Lung (tissue), 11 donors: ENCODE measurements at regions not wholly inside any gene's neighbourhood (a gene's known extent, or its start where the extent isn't known, plus 50 kb on each side); places are given as distances from the start of the nearest gene placed in this dataset.

Source experiments
- ATAC-seq: fragments of 200-7000 bp; cut with Tn5 transposase; one replicate; pipeline ENCODE4 v1.9.1; 2020; ENCODE audit warnings: moderate number of reproducible peaks; ENCODE audit not compliant: insufficient read depth, low FRiP score
- DNase-seq, 3 donors: peaks; one replicate each; pipeline ENCODE4 v3.0.0-alpha.2; 2013 to 2017
- H3K27ac ChIP-seq, 2 donors: one replicate each; pipeline ENCODE4 v1.5.1; 2013; ENCODE audit warnings: mild to moderate bottlenecking in 2 of 2, moderate library complexity in 2 of 2, control low read depth in 1 of 2, inconsistent platforms in 1 of 2, low read depth in 1 of 2, low read length in 1 of 2
- H3K27me3 ChIP-seq, 3 donors: one replicate each; pipeline ENCODE4 v1.5.1; 2013; ENCODE audit warnings: low read length in 2 of 3; ENCODE audit not compliant: control insufficient read depth in 3 of 3, insufficient read depth in 3 of 3
- H3K36me3 ChIP-seq, 4 donors: one replicate each; pipeline ENCODE4 v1.5.1; 2013; ENCODE audit warnings: low read length in 4 of 4, mild to moderate bottlenecking in 1 of 4, moderate library complexity in 1 of 4; ENCODE audit not compliant: control insufficient read depth in 4 of 4, insufficient read depth in 4 of 4
- H3K4me1 ChIP-seq, 5 donors: one replicate each; pipeline ENCODE4 v1.5.1; 2013; ENCODE audit warnings: low read length in 5 of 5, mild to moderate bottlenecking in 2 of 5, moderate library complexity in 1 of 5; ENCODE audit not compliant: control insufficient read depth in 5 of 5, insufficient read depth in 5 of 5
- H3K4me3 ChIP-seq: one replicate; pipeline ENCODE4 v1.5.1; 2013; ENCODE audit warnings: mild to moderate bottlenecking, control low read depth, moderate library complexity
- H3K9ac ChIP-seq, 2 donors: one replicate each; pipeline ENCODE4 v1.5.1; 2013; ENCODE audit warnings: low read length in 2 of 2, control low read depth in 1 of 2; ENCODE audit not compliant: insufficient read depth in 1 of 2
- H3K9me3 ChIP-seq, 4 donors: one replicate each; pipeline ENCODE4 v1.5.1; 2013; ENCODE audit warnings: low read length in 3 of 4, mild to moderate bottlenecking in 1 of 4, moderate library complexity in 1 of 4; ENCODE audit not compliant: control insufficient read depth in 4 of 4, insufficient read depth in 3 of 4
- WGBS, 2 donors: extraction: QIAGEN DNeasy Blood & Tissue Kit; methylation state at CpG; one replicate each; pipeline ENCODE4 v1.1.7; 2013; 5-methylcytosine and 5-hydroxymethylcytosine counted together
- TF ChIP-seq, protein P1 (sequence below): IDR thresholded peaks from 2 replicates; pipeline ENCODE4 v1.5.1; 2012; ENCODE audit warnings: mild to moderate bottlenecking; ENCODE audit errors: control extremely low read depth, extremely low read depth
- donor health status: control.
- donor health status: control.
- donor health status: Bipolar disorder and iron deficiency.
- donor health status: healthy.
- donor health status: DM: yes; HTN: yes; CAD: no.

DNA sequence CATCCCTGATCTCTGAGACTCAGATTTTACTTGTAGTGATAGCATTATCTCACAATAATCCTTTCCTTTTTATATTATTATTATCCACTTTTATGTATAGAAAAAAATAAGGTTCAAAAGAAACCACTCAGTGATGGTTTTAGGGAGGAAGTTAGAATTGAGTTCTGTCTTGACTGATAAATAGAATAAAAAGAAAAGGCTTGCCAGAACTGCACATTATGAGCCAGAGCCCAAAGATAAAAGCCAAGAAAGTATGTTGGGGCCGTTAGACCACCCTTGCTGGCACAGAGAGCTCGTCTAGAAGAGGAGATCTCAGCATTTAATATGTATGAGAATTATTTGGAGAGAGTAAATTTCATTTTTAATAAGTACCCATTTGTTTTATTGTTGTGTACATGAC is 103.2 kb downstream of the TSPAN8 start:
- WGBS, 2 donors = 39 to 45% methylated on average over 2 of the region's 2 CpGs
- H3K4me3 ChIP-seq = no peak overlapping the region
- ATAC-seq (no peak), DNase-seq (no peak)
- no peaks in the 10 kb centered on the region for H3K27me3 ChIP-seq
- peaks cover 0 to 14% (median 0%) of the 10 kb centered on the region in 5 donors for H3K4me1 ChIP-seq
- no peaks in the 10 kb centered on the region for H3K36me3 ChIP-seq
- H3K9me3 ChIP-seq = peaks cover 0 to 3% (median 0%) of the 10 kb centered on the region in 4 donors
- H3K9ac ChIP-seq = no peak overlapping the region
- TF ChIP-seq, protein P1, sequence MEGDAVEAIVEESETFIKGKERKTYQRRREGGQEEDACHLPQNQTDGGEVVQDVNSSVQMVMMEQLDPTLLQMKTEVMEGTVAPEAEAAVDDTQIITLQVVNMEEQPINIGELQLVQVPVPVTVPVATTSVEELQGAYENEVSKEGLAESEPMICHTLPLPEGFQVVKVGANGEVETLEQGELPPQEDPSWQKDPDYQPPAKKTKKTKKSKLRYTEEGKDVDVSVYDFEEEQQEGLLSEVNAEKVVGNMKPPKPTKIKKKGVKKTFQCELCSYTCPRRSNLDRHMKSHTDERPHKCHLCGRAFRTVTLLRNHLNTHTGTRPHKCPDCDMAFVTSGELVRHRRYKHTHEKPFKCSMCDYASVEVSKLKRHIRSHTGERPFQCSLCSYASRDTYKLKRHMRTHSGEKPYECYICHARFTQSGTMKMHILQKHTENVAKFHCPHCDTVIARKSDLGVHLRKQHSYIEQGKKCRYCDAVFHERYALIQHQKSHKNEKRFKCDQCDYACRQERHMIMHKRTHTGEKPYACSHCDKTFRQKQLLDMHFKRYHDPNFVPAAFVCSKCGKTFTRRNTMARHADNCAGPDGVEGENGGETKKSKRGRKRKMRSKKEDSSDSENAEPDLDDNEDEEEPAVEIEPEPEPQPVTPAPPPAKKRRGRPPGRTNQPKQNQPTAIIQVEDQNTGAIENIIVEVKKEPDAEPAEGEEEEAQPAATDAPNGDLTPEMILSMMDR = no peak
- H3K27ac ChIP-seq = no peak overlapping the region

DNA sequence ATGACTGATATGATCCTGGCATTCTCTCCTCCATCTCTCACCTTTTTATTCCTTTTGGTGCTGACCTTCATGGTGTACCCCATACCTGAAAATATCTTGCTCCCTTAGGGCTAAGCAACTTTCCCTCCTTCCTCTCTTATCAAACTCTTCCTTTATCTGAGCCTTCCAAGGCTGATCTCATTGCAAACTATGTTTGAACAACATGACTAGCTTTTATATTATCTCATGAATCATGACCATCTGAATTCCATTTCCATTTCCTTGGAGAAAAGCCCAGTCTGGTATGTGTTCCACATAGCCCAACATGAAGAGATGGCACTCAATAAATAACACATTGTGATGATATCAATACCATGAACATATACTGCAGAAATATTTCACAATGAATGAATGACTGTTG is 111.6 kb downstream of the TSPAN8 start:
- ATAC-seq (peak; percentile 42), DNase-seq (peak; percentile 14 to 86 (median 78))
- Histone ChIP-seq H3K4me3 (no peak overlapping the region), H3K36me3 (no peaks in the 10 kb centered on the region), H3K4me1 (peaks cover 0 to 20% (median 0%) of the 10 kb centered on the region in 5 donors), H3K9ac (no peak overlapping the region), H3K9me3 (peaks cover 0 to 3% (median 0%) of the 10 kb centered on the region in 4 donors), H3K27ac (peak overlapping the region in 1 of 2 donors; percentile 54), H3K27me3 (no peaks in the 10 kb centered on the region)
- TF ChIP-seq, protein P1 = no peak

DNA sequence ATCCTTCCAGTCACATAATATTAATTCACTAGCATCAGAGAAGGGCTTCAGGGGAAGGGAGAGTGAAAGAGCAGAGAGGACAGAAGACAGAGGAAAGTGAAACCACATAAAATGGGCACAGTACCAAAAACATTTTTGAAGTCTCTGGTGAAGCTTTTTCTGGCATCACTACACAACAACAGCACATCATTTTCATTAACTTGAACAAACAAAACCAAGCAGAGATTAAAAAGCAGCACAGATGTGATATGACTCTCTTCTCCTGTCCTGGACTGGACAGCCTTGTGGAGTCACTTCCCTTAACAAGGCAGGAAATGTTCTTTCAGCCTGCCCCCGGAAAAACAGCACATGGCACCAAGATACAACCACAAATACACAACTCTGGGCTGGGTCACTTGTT is 112.0 kb downstream of the TSPAN8 start:
- peak; percentile 71 to 98 (median 96) for DNase-seq
- peak overlapping the region in 1 of 2 donors; percentile 54 for H3K27ac ChIP-seq
- TF ChIP-seq, protein P1 = no peak
- H3K4me1 ChIP-seq = peaks cover 0 to 20% (median 0%) of the 10 kb centered on the region in 5 donors
- WGBS, 2 donors = 19 to 35% methylated on average over 1 of the region's 1 CpG
- no peaks in the 10 kb centered on the region for H3K36me3 ChIP-seq
- peak; percentile 24 for ATAC-seq
- H3K27me3 ChIP-seq = no peaks in the 10 kb centered on the region
- H3K9ac ChIP-seq = no peak overlapping the region
- H3K4me3 ChIP-seq = no peak overlapping the region
- peaks cover 0 to 3% (median 0%) of the 10 kb centered on the region in 4 donors for H3K9me3 ChIP-seq

DNA sequence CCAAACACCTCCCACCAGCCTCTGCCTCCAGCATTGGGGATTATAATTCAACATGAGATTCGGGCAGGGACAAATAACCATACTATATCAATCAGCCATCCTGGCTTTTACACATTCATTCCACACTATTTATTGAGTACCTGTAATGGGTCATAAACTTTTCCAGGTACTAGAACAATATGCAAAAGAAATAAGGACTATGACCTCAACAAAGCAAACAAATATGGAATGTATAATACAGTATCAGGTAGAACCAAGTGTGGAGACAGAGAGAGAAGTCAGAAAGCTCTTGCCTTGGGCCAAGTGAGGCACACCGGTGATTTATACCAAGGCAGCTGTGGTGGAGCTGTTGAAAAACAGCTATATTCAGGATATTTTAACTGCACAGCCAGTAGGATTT is 116.3 kb downstream of the TSPAN8 start:
- TF ChIP-seq, protein P1 = no peak
- no peak for ATAC-seq
- no peaks in the 10 kb centered on the region for H3K27me3 ChIP-seq
- peaks cover 0 to 15% (median 0%) of the 10 kb centered on the region in 5 donors for H3K4me1 ChIP-seq
- no peak overlapping the region for H3K27ac ChIP-seq
- no peak overlapping the region for H3K4me3 ChIP-seq
- H3K9ac ChIP-seq = no peak overlapping the region
- DNase-seq = no peak
- no peaks in the 10 kb centered on the region for H3K36me3 ChIP-seq
- H3K9me3 ChIP-seq = no peaks in the 10 kb centered on the region
- WGBS, 2 donors = 67 to 82% methylated on average over 2 of the region's 2 CpGs
